HG02852 (cell line): ENCODE measurements at regions not wholly inside any gene's neighbourhood (a gene's known extent, or its start where the extent isn't known, plus 50 kb on each side); places are given as distances from the start of the nearest gene placed in this dataset.

ENCODE experiments used
- ATAC-seq: cut with Tn5 transposase; IDR thresholded peaks from one replicate; pipeline ENCODE4 v1.9.1; 2021; ENCODE audit warnings: mild to moderate bottlenecking, moderate library complexity; ENCODE audit not compliant: unreplicated experiment

DNA sequence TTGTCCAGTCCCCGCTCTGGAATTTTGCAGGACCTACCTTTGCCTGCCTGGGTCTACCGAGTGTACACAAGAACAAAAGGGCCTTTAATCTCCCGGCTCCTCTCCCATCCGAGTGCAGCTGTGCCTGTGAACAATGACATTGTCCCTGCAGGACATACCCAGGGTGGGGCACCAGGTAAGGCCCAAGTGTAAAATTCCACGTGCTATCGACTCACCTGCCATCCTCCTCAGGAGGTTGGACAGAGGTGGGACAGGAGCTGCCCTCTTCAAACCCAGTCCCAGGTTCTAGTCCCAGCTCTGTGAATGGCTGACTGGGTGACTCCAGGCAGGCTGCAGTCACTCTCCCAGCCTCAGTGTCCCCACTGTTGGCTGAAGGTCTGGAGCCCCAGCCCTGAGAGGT is 159.6 kb upstream of the ALDH1B1 start:
- ATAC-seq: no peak

DNA sequence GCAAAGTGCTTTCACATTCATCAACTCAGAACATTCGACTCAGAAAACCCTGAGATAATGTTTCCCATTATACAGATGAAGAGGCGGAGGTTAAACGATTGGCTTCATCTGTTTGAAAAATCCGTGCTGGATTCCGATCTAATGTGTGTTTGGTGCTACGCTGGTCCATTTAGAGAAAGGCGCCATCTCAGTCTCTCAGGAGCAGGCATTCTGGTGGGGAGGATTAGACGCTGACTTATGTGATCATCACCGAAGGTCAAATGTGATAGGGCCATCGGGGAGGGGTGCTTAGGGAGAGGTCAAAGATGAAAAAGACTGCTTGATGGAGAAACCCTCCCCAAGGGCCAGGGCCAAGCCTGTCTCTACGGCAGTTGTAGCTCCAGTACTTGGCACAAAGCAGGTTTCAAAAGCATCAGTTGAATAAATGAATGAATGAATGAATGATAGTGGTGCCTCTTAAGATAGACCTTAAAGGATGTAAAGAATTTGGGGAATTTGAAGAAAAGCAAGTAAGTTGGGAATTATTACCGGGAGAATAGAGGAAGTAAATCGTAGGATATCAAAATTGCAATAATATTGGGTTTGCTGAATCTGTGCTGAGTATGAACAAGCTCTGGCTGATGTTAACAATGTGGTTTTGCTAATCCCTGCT is 160.6 kb upstream of the SHB start:
- ATAC-seq: no peak

DNA sequence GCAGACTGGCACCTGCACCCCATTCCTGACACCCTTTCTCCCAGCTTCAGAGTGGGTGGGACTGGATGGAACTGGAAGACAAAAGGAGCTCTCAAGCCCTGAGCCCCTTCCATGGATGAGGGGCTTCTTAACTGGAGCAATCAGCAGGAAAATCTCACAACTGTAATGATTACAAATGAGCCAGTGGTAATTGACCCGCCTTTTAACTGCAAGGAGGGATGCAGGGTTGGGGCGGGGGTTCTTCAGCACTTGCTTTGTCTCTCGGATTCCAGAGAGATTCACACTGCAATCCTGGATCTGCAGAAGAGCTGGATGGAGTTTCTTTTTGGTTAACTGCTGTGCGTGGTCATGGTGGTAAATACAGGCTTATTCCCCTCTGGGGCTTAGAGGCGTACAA is 160.1 kb upstream of the SHB start:
- no peak for ATAC-seq

GRCh38 chr9:38228331-38229103 is 159.5 kb upstream of the SHB start:
- no peak for ATAC-seq

GRCh38 chr9:38227656-38228055 is 158.6 kb upstream of the SHB start:
- no peak for ATAC-seq

DNA sequence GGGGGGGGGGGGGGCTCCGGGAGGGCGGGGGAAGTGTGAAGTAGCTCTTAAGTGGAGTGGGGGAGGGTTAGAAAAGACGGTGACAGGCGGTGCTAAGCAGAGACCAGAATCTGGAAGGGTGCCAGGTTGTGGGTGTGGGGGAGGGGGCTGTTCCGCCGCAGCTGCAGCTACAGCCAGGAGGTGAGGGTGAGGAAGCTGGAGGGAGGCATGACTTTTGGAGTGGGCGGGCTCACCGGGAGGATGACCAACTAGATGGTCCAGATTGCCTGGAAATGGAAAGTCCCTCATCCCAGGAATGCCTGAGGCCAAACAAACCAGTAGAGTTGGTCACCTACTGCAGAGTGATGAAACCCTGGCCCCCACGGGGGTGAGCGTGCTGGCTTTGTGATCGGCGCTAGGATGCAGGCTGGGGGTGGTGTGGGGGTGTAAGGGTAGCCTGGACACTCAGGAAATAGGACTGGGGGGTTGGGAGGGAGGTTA is 158.1 kb upstream of the SHB start:
- no peak for ATAC-seq

DNA sequence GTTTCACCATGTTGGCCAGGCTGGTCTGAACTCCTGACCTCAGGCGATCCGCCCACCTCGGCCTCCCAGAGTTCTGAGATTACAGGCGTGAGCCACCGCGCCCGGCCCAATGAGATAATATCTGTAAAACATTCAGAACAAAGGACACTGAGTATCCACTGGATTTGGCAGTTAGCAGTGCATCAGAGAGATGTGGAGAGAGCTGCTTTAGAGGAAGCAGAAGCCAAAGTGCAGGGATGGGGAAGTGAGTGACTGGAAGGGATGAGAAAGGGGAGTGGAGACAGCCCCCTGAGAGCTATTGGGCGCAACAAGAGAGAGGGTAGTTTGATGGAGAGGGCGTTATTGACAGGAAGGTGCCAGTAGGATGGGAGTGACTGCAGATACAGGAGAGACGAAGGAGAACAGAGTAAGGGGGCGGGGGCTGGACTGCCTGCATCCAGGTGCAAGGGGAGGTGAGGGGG is 157.5 kb upstream of the SHB start:
- no peak for ATAC-seq

DNA sequence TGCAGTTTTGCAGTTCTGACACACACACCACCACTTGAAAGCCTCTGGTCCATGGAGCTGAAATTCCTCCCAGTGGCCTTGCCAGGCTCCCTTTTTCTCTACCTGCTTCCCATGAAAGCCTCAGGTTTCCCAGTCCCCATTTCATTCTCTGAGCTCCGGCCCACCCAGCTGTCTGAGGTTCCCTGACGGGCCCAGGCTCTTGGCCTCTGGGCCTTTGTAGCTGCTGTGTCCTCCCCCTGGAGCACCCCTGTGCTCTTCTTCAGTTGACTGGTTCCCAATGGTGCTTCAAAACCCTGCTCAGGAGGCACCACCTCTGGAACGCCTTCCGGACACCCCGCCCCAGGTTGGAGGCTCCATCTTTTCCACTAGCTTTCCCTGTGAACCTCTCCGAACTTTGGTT is 155.9 kb upstream of the SHB start:
- ATAC-seq: no peak

DNA sequence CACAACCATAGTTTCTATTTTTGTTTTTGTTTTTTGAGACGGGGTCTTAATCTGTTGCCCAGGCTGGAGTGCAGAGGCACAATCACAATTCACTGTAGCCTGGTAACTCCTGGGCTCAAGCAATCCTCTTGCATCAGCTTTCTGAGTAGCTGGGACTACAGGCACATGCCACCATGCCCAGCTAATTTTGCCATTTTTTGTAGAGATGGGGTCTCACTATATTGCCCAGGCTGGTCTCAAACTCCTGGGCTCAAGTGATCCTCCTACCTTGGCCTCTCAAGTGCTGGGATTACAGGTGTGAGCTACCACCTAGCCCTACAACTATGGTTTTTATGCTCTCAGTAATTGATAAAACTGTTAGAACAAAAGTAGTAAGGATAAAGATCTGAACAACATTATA is 147.5 kb upstream of the SHB start:
- no peak for ATAC-seq

- ATAC-seq: no peak
Measured at GRCh38 chr9:38215465-38215864, 146.4 kb upstream of the SHB start.

GRCh38 chr9:38214432-38214831 is 145.4 kb upstream of the SHB start:
- ATAC-seq: no peak

GRCh38 chr9:38213631-38214299 is 144.7 kb upstream of the SHB start:
- ATAC-seq: no peak

- no peak for ATAC-seq
Measured at GRCh38 chr9:38212016-38212415, 143.0 kb upstream of the SHB start.

DNA sequence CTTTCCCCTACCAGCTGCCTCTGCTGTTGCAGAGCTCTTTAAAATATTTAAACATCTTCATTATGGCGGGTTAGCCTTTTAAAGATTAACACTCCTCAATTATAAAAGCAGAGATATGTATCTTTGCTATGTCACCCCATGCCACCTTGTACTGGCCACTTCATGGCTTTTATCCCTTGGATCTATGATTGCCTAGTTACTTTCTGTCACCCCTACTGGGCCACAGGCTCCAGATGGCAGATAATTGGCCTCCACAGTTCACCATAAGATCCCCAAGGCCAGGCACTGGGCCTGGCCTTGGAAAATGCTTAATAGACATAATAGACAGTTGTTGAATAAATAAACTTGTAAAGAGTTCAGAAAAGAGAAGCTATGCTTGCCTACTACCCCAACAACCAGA is 142.0 kb upstream of the SHB start:
- ATAC-seq: no peak

DNA sequence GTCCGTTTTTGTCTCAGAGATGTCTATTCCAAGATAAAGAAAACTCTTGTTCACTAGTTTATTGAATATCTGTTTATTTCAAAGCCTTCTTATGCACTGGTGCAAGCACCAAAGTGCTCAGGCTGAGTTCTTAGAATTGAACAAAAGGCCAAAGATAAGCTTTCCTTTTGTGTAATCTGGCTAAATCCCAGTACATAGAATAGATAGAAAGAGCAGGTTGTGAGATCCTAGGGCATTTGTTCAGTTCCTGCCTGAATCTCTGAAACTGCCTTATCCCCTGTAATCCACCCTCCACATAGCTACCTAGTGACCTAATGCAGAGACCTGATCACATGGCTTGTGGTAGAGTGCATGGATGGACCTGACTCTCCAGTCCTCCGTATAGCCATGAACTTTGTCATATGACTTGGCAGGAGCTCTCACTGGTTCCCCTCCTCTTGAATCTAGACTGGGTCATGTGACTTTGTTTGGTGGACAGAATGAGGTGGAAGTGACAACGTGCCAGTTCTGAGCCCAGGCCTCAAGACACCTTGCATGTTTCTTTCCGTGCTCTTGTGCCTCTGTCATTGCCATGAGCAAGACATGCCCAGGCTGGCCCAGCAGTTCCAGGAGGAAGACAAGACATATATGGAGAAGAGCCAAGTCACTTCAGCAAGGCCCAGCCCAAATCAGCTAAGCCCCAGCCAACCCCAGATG is 139.3 kb upstream of the SHB start:
- no peak for ATAC-seq

DNA sequence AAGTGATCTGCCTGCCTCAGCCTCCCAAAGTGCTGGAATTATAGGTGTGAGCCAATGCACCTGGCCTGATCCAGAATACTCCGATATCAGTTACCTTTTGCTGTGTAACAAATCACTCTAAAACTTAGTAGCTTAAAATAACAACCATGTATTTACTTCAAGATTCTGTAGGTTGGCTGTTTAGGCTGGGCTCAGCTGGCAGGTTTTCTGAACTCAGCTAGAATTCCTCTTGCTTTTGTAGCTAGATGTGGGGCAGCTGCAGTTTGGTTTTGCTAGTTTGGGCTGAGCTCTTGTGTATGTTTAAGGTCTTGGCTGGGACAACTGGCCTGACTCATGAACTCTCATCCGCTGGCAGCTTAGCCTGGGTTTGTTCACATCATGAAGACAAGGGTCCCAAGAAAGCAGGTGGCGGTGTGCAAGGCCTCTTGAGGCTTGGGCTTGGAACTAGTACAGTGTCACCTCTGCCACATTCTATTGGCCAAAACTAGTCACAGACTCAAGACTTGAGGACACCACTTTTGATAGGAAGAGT is 138.3 kb upstream of the SHB start:
- ATAC-seq: no peak

DNA sequence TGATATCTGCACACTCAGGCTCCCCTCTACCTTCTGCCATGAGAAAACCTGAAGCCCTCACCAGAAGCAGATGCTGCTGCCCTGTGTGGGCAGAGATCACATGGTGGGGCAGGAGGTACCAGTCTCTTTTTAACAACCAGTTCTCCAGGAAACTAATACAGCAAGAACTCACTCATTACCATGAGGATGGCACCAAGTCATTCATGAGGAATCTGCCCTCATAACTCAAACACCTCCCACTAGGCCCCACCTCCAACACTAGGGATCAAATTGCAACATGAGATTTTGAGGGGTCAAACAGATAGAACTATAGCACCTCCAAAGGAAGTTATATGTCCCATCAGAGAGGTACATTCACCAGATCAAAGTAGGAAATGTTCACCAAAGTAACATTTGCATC is 136.3 kb upstream of the SHB start:
- ATAC-seq: no peak

GRCh38 chr9:38202336-38202938 is 133.4 kb upstream of the SHB start:
- no peak for ATAC-seq

- ATAC-seq: no peak
Measured at GRCh38 chr9:38201844-38202243, 132.8 kb upstream of the SHB start.

DNA sequence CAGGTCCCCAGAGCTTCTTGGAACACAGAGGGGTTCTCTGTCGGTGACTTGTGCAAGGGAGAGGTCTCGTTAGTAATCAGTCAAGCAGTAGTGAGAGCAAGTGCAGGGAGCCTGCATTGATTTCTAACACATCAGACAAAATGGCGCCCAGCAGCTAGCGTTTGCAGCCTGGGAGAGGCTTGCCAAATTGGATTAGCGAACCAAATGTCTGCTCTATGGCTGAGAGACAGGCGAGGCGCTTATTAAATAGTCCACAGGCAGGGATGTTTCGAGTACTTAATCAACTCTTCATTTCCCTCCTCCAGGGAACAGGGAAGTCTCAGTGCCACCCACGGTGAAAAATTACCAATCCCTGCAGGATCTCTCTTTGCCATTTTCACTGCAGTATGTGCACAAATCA is 131.4 kb upstream of the SHB start:
- ATAC-seq: no peak

- ATAC-seq: no peak
Measured at GRCh38 chr9:38198140-38198539, 129.1 kb upstream of the SHB start.
